D341Med (cell line): ENCODE measurements at regions not wholly inside any gene's neighbourhood (a gene's known extent, or its start where the extent isn't known, plus 50 kb on each side); places are given as distances from the start of the nearest gene placed in this dataset.

ENCODE experiments used
- DNase-seq: peaks from one replicate; pipeline ENCODE4 v3.0.0; 2012; ENCODE audit warnings: low spot score

- no peak for DNase-seq
These were observed 510.5 kb downstream of the SLITRK6 start for GRCh38 chr13:85288698-85289097.

GRCh38 chr13:85287528-85287927 lies 511.7 kb downstream of the SLITRK6 start:
- no peak for DNase-seq

- DNase-seq = no peak
These were observed 513.1 kb downstream of the SLITRK6 start for GRCh38 chr13:85286081-85286480.

GRCh38 chr13:85284349-85284748 lies 514.9 kb downstream of the SLITRK6 start:
- DNase-seq = no peak

- DNase-seq = no peak
These were observed 515.8 kb downstream of the SLITRK6 start for GRCh38 chr13:85283408-85283807.

- no peak for DNase-seq
These were observed 516.3 kb downstream of the SLITRK6 start for GRCh38 chr13:85282876-85283275.

- DNase-seq = no peak
These were observed 520.4 kb downstream of the SLITRK6 start for GRCh38 chr13:85278851-85279250.

- no peak for DNase-seq
These were observed 521.5 kb downstream of the SLITRK6 start for GRCh38 chr13:85277748-85278147.

- DNase-seq = no peak
These were observed 532.4 kb downstream of the SLITRK6 start for GRCh38 chr13:85266771-85267170.

GRCh38 chr13:85266331-85266730 lies 532.9 kb downstream of the SLITRK6 start:
- DNase-seq = no peak

- no peak for DNase-seq
These were observed 533.9 kb downstream of the SLITRK6 start for GRCh38 chr13:85265296-85265695.

- no peak for DNase-seq
These were observed 536.7 kb downstream of the SLITRK6 start for GRCh38 chr13:85262499-85262898.

GRCh38 chr13:85261757-85262346 lies 537.4 kb downstream of the SLITRK6 start:
- no peak for DNase-seq

GRCh38 chr13:85260896-85261295 lies 538.3 kb downstream of the SLITRK6 start:
- DNase-seq = no peak

- no peak for DNase-seq
These were observed 543.2 kb downstream of the SLITRK6 start for GRCh38 chr13:85255978-85256377.

- DNase-seq = no peak
These were observed 544.6 kb downstream of the SLITRK6 start for GRCh38 chr13:85254641-85255040.

GRCh38 chr13:85249151-85249550 lies 550.1 kb downstream of the SLITRK6 start:
- DNase-seq = no peak

- no peak for DNase-seq
These were observed 551.4 kb downstream of the SLITRK6 start for GRCh38 chr13:85247780-85248179.

GRCh38 chr13:85243831-85244230 lies 555.4 kb downstream of the SLITRK6 start:
- no peak for DNase-seq

GRCh38 chr13:85241060-85241459 lies 558.2 kb downstream of the SLITRK6 start:
- no peak for DNase-seq

GRCh38 chr13:85236413-85236812 lies 562.8 kb downstream of the SLITRK6 start:
- DNase-seq = no peak

- no peak for DNase-seq
These were observed 568.5 kb downstream of the SLITRK6 start for GRCh38 chr13:85230691-85231093.

GRCh38 chr13:85228692-85229091 lies 570.5 kb downstream of the SLITRK6 start:
- no peak for DNase-seq

GRCh38 chr13:85223883-85224656 lies 575.1 kb downstream of the SLITRK6 start:
- DNase-seq = no peak
